Erythroblast (primary cell): ENCODE measurements at regions not wholly inside any gene's neighbourhood (a gene's known extent, or its start where the extent isn't known, plus 50 kb on each side); places are given as distances from the start of the nearest gene placed in this dataset.
"Not testable (repeated sequence)": the region's sequence is repeated elsewhere in the genome, so short reads cannot be mapped to it uniquely, and the experiment has no call there.

ENCODE experiments used
- DNase-seq, 2 experiments: peaks; one replicate each; lab custom pipeline; 2025; lab: John Stamatoyannopoulos, UW
- GATA1 ChIP-seq: IDR thresholded peaks from 2 replicates; pipeline ENCODE4 v1.6.1; 2011; ENCODE audit warnings: low read depth, mild to moderate bottlenecking, control low read depth, low read length, moderate library complexity
- POLR2A ChIP-seq: IDR thresholded peaks from 2 replicates; pipeline ENCODE4 v1.6.1; 2011; ENCODE audit warnings: mild to moderate bottlenecking, low read length

- no peak for DNase-seq
- no peak for TF ChIP-seq GATA1
- TF ChIP-seq POLR2A: no peak
Observed at GRCh38 chr5:18397371-18397770, 763.1 kb downstream of the TAF11L14 start.

- no peak for TF ChIP-seq POLR2A
- TF ChIP-seq GATA1: no peak
- DNase-seq: no peak
Observed at GRCh38 chr5:18397891-18398290, 763.6 kb downstream of the TAF11L14 start.

GRCh38 chr5:18399461-18400327 lies 765.4 kb downstream of the TAF11L14 start:
- DNase-seq: not testable (repeated sequence)

- TF ChIP-seq POLR2A: no peak
- TF ChIP-seq GATA1: no peak
- no peak for DNase-seq
Observed at GRCh38 chr5:18403141-18403540, 768.9 kb downstream of the TAF11L14 start.

GRCh38 chr5:18403941-18404438 lies 769.7 kb downstream of the TAF11L14 start:
- DNase-seq: no peak
- TF ChIP-seq POLR2A: no peak
- TF ChIP-seq GATA1: no peak

GRCh38 chr5:18420711-18421110 lies 786.5 kb downstream of the TAF11L14 start:
- DNase-seq: no peak
- no peak for TF ChIP-seq GATA1
- no peak for TF ChIP-seq POLR2A

GRCh38 chr5:18433336-18433735 lies 799.1 kb downstream of the TAF11L14 start:
- no peak for TF ChIP-seq GATA1
- no peak for TF ChIP-seq POLR2A
- DNase-seq: no peak

GRCh38 chr5:18438126-18438525 lies 803.9 kb downstream of the TAF11L14 start:
- DNase-seq: no peak
- TF ChIP-seq GATA1 (no peak), POLR2A (no peak)

GRCh38 chr5:18455521-18455920 lies 821.3 kb downstream of the TAF11L14 start:
- no peak for DNase-seq
- TF ChIP-seq GATA1 (no peak), POLR2A (no peak)

GRCh38 chr5:18457255-18457654 lies 823.0 kb downstream of the TAF11L14 start:
- no peak for DNase-seq
- no peak for TF ChIP-seq POLR2A
- no peak for TF ChIP-seq GATA1

GRCh38 chr5:18461766-18462165 lies 827.5 kb downstream of the TAF11L14 start:
- no peak for DNase-seq
- no peak for TF ChIP-seq POLR2A
- no peak for TF ChIP-seq GATA1

GRCh38 chr5:18465833-18466681 lies 831.8 kb downstream of the TAF11L14 start:
- no peak for TF ChIP-seq POLR2A
- DNase-seq: peak; percentile 45 to 66

GRCh38 chr5:18466731-18467130 lies 832.5 kb downstream of the TAF11L14 start:
- TF ChIP-seq POLR2A (no peak), GATA1 (no peak)
- no peak for DNase-seq

GRCh38 chr5:18471791-18472190 lies 837.5 kb downstream of the TAF11L14 start:
- DNase-seq: not testable (repeated sequence)
